ENCODE measurements at regions not wholly inside any gene's neighbourhood (a gene's known extent, or its start where the extent isn't known, plus 50 kb on each side); places are given as distances from the start of the nearest gene placed in this dataset.

GRCh38 chr4:33711826-33712225, 2532.5 kb downstream of the ARAP2 start:
- ATAC-seq: no peak
- intact Hi-C loops (cut with micrococcal nuclease; ENCODE audit: unreplicated experiment): no loop called here

GRCh38 chr4:33714971-33715370, 2529.3 kb downstream of the ARAP2 start:
- no peak for DNase-seq (ENCODE audit: low read depth, low spot score)
- intact Hi-C loops (cut with micrococcal nuclease; ENCODE audit: unreplicated experiment): no loop called here
- CTCF ChIA-PET: no interaction called here
- TF ChIP-seq POLR2AphosphoS5 (IDR thresholded peaks at IDR 0.05; ENCODE audit: low read depth, low read length): no peak
- TF ChIP-seq CTCF (IDR thresholded peaks at IDR 0.05): no peak
- no peak for TF ChIP-seq TCF7L2 (IDR thresholded peaks at IDR 0.05; ENCODE audit: low read depth, low read length)
- no peak for TF ChIP-seq SIN3A (IDR thresholded peaks at IDR 0.05; ENCODE audit: borderline replicate concordance, insufficient read depth, low read depth, low read length)
- TF ChIP-seq REST (IDR thresholded peaks at IDR 0.05; ENCODE audit: insufficient read depth in 1 of 2, low read depth in 2 of 2, low read length in 1 of 2): no peak
- in situ Hi-C loops (cut with HindIII; ENCODE audit: low pct_unique_long_range_greater_than_20kb, low sequenced_read_pairs): no loop called here
- POLR2A ChIA-PET: no interaction called here
- Histone ChIP-seq H3K4me1 (ENCODE audit: control insufficient read depth, insufficient read depth, low read length) (no peaks in the 10 kb centered on the region), H3K4me3 (ENCODE audit: low read depth in 2 of 2, low read length in 2 of 2) (no peak overlapping the region), H3K27me3 (ENCODE audit: control insufficient read depth, insufficient read depth, low read length) (no peaks in the 10 kb centered on the region), H3K9me3 (ENCODE audit: control insufficient read depth, insufficient read depth, low read depth, low read length) (no peaks in the 10 kb centered on the region), H3K36me3 (ENCODE audit: control insufficient read depth, insufficient read depth, low read length) (no peaks in the 10 kb centered on the region), H3K27ac (ENCODE audit: low read length) (no peak overlapping the region)
- ATAC-seq: no peak
- no TSS peak for BruUV-seq (replicated peaks)

More at GRCh38 chr4:33711826-33712225, 2532.5 kb downstream of the ARAP2 start:
- Histone ChIP-seq H3K4me1 (ENCODE audit: control insufficient read depth, insufficient read depth, low read length) (no peaks in the 10 kb centered on the region), H3K9me3 (ENCODE audit: control insufficient read depth, insufficient read depth, low read depth, low read length) (no peaks in the 10 kb centered on the region), H3K27ac (ENCODE audit: low read length) (no peak overlapping the region), H3K27me3 (ENCODE audit: control insufficient read depth, insufficient read depth, low read length) (no peaks in the 10 kb centered on the region), H3K36me3 (ENCODE audit: control insufficient read depth, insufficient read depth, low read length) (no peaks in the 10 kb centered on the region), H3K4me3 (ENCODE audit: low read depth in 2 of 2, low read length in 2 of 2) (no peak overlapping the region)
- TF ChIP-seq SIN3A (IDR thresholded peaks at IDR 0.05; ENCODE audit: borderline replicate concordance, insufficient read depth, low read depth, low read length) (no peak), CTCF (IDR thresholded peaks at IDR 0.05) (no peak), POLR2AphosphoS5 (IDR thresholded peaks at IDR 0.05; ENCODE audit: low read depth, low read length) (no peak), TCF7L2 (IDR thresholded peaks at IDR 0.05; ENCODE audit: low read depth, low read length) (no peak), REST (IDR thresholded peaks at IDR 0.05; ENCODE audit: insufficient read depth in 1 of 2, low read depth in 2 of 2, low read length in 1 of 2) (no peak)
- no TSS peak for BruUV-seq (replicated peaks)
- in situ Hi-C loops (cut with HindIII; ENCODE audit: low pct_unique_long_range_greater_than_20kb, low sequenced_read_pairs): no loop called here
- ChIA-PET POLR2A (no interaction called here), CTCF (no interaction called here)
- DNase-seq (ENCODE audit: low read depth, low spot score): no peak

Data from Panc1 (cell line).